Panc1 (cell line): ENCODE measurements at regions not wholly inside any gene's neighbourhood (a gene's known extent, or its start where the extent isn't known, plus 50 kb on each side); places are given as distances from the start of the nearest gene placed in this dataset.

ENCODE experiments used
- ATAC-seq: fragments of 200-7000 bp; cut with Tn5 transposase; 2 replicates; pipeline ENCODE4 v1.9.1; 2020; ENCODE audit warnings: mild to moderate bottlenecking, moderate library complexity
- BruUV-seq: library from RNA; stranded (reverse); fragments of 400-500 nt; replicated peaks from 2 replicates; lab custom pipeline; 2021; lab: Mats Ljungman, UMichigan
- CTCF ChIA-PET: fragments of 300-600 bp; sonication (Branson Sonifier 250); formaldehyde crosslinking; loops from one replicate; lab custom pipeline; 2022; ENCODE audit warnings: antibody characterized with exemption; lab: Charles Lee
- POLR2A ChIA-PET: fragments of 300-600 bp; sonication (Branson Sonifier 250); formaldehyde crosslinking; loops from one replicate; lab custom pipeline; 2022; ENCODE audit warnings: antibody characterized with exemption; lab: Charles Lee
- DNase-seq: peaks from one replicate; pipeline ENCODE4 v3.0.0-alpha.2; 2010; ENCODE audit warnings: low read depth, low spot score
- H3K27ac ChIP-seq: 2 replicates; pipeline ENCODE4 v1.5.1; 2011; ENCODE audit warnings: mild to moderate bottlenecking, low read length, inconsistent platforms
- H3K27me3 ChIP-seq: fragments of 200-500 bp; sonication (Bioruptor generic); 2 replicates; pipeline ENCODE4 v1.6.0; 2014; ENCODE audit warnings: low read length, inconsistent platforms; ENCODE audit not compliant: control insufficient read depth, insufficient read depth
- H3K36me3 ChIP-seq: fragments of 200-500 bp; sonication (Bioruptor generic); 2 replicates; pipeline ENCODE4 v1.5.1; 2014; ENCODE audit warnings: inconsistent platforms, mild to moderate bottlenecking, low read length, moderate library complexity; ENCODE audit not compliant: control insufficient read depth, insufficient read depth
- H3K4me1 ChIP-seq: 2 replicates; pipeline ENCODE4 v1.5.1; 2011; ENCODE audit warnings: inconsistent platforms, mild to moderate bottlenecking, low read length, moderate library complexity; ENCODE audit not compliant: control insufficient read depth, insufficient read depth
- H3K4me3 ChIP-seq, 2 experiments: 2 replicates each; pipeline ENCODE4 v1.5.1; 2011 to 2012; ENCODE audit warnings: low read depth in 2 of 2, low read length in 2 of 2, mild to moderate bottlenecking in 2 of 2, inconsistent platforms in 1 of 2, moderate library complexity in 1 of 2
- H3K9me3 ChIP-seq: fragments of 200-500 bp; sonication (Bioruptor generic); 2 replicates; pipeline ENCODE4 v1.5.1; 2014; ENCODE audit warnings: low read depth, mild to moderate bottlenecking, inconsistent platforms, low read length, moderate library complexity; ENCODE audit not compliant: control insufficient read depth, insufficient read depth
- POLR2AphosphoS5 ChIP-seq: IDR thresholded peaks from 2 replicates; pipeline ENCODE4 v1.6.1; 2012; ENCODE audit warnings: mild to moderate bottlenecking, low read depth, low read length, moderate library complexity
- SIN3A ChIP-seq: IDR thresholded peaks from 2 replicates; pipeline ENCODE4 v1.6.1; 2012; ENCODE audit warnings: low read depth, mild to moderate bottlenecking, low read length, moderate library complexity, borderline replicate concordance; ENCODE audit not compliant: insufficient read depth
- TCF7L2 ChIP-seq: IDR thresholded peaks from 2 replicates; pipeline ENCODE4 v1.6.1; 2011; ENCODE audit warnings: mild to moderate bottlenecking, low read depth, low read length, inconsistent platforms
- in situ Hi-C: cut with HindIII; loops from 2 replicates; pipeline ENCODE4 v1.10.0; 2016; ENCODE audit warnings: low sequenced_read_pairs, low pct_unique_long_range_greater_than_20kb
- intact Hi-C: fragments of 100-400 bp; cut with micrococcal nuclease; formaldehyde crosslinking; loops from one replicate; pipeline ENCODE4 v1.10.0; 2022; ENCODE audit not compliant: unreplicated experiment
- TF ChIP-seq, protein P1 (sequence below): fragments of 450-650 bp; IDR thresholded peaks from 2 replicates; pipeline ENCODE4 v1.5.1; 2017; ENCODE audit warnings: mild to moderate bottlenecking
- TF ChIP-seq, protein P2 (sequence below), 2 experiments: IDR thresholded peaks; 2 replicates each; pipeline ENCODE4 v1.6.1; 2011 to 2012; ENCODE audit warnings: low read depth in 2 of 2, control low read depth in 1 of 2, low read length in 1 of 2, mild to moderate bottlenecking in 1 of 2, moderate library complexity in 1 of 2; ENCODE audit not compliant: insufficient read depth in 1 of 2

DNA sequence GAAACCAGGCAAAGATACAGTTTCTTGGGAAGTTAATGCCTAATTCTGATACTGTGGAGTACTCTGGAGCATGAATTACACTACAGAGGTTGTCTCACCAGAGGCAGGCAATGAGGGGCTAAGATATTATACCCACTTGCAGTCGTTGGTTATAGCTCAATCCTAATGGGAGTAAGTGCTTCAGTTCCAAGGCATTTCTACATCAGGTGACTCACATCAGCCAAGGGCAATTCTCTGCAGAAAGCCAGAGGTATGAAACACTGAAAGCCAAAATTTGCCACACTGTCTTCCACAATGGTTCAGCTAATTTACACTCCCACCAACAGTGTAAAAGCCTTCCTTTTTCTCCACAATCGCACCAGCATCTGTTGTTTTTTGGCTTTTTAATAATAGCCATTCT lies 174.0 kb upstream of the IL15 start:
- Histone ChIP-seq H3K9me3 (no peaks in the 10 kb centered on the region), H3K27ac (no peak overlapping the region), H3K27me3 (no peaks in the 10 kb centered on the region), H3K36me3 (no peaks in the 10 kb centered on the region), H3K4me3 (no peak overlapping the region), H3K4me1 (no peaks in the 10 kb centered on the region)
- BruUV-seq: no TSS peak
- ATAC-seq: no peak
- intact Hi-C loops (no loop called here), in situ Hi-C loops (no loop called here)
- POLR2A ChIA-PET: no interaction called here
- CTCF ChIA-PET: no interaction called here
- DNase-seq: no peak
- TF ChIP-seq SIN3A: no peak
- no peak for TF ChIP-seq TCF7L2
- TF ChIP-seq POLR2AphosphoS5: no peak

GRCh38 chr4:141463678-141464077 lies 172.7 kb upstream of the IL15 start:
- TF ChIP-seq SIN3A: no peak
- no peak for TF ChIP-seq TCF7L2
- TF ChIP-seq, protein P1, sequence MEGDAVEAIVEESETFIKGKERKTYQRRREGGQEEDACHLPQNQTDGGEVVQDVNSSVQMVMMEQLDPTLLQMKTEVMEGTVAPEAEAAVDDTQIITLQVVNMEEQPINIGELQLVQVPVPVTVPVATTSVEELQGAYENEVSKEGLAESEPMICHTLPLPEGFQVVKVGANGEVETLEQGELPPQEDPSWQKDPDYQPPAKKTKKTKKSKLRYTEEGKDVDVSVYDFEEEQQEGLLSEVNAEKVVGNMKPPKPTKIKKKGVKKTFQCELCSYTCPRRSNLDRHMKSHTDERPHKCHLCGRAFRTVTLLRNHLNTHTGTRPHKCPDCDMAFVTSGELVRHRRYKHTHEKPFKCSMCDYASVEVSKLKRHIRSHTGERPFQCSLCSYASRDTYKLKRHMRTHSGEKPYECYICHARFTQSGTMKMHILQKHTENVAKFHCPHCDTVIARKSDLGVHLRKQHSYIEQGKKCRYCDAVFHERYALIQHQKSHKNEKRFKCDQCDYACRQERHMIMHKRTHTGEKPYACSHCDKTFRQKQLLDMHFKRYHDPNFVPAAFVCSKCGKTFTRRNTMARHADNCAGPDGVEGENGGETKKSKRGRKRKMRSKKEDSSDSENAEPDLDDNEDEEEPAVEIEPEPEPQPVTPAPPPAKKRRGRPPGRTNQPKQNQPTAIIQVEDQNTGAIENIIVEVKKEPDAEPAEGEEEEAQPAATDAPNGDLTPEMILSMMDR: no peak
- no peak for TF ChIP-seq POLR2AphosphoS5
- TF ChIP-seq, protein P2, sequence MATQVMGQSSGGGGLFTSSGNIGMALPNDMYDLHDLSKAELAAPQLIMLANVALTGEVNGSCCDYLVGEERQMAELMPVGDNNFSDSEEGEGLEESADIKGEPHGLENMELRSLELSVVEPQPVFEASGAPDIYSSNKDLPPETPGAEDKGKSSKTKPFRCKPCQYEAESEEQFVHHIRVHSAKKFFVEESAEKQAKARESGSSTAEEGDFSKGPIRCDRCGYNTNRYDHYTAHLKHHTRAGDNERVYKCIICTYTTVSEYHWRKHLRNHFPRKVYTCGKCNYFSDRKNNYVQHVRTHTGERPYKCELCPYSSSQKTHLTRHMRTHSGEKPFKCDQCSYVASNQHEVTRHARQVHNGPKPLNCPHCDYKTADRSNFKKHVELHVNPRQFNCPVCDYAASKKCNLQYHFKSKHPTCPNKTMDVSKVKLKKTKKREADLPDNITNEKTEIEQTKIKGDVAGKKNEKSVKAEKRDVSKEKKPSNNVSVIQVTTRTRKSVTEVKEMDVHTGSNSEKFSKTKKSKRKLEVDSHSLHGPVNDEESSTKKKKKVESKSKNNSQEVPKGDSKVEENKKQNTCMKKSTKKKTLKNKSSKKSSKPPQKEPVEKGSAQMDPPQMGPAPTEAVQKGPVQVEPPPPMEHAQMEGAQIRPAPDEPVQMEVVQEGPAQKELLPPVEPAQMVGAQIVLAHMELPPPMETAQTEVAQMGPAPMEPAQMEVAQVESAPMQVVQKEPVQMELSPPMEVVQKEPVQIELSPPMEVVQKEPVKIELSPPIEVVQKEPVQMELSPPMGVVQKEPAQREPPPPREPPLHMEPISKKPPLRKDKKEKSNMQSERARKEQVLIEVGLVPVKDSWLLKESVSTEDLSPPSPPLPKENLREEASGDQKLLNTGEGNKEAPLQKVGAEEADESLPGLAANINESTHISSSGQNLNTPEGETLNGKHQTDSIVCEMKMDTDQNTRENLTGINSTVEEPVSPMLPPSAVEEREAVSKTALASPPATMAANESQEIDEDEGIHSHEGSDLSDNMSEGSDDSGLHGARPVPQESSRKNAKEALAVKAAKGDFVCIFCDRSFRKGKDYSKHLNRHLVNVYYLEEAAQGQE (IDR thresholded peaks at IDR 0.05; ENCODE audit: insufficient read depth in 1 of 2, low read depth in 2 of 2, low read length in 1 of 2): no peak
- H3K4me1 ChIP-seq: no peaks in the 10 kb centered on the region
- in situ Hi-C loops: no loop called here
- H3K27me3 ChIP-seq: no peaks in the 10 kb centered on the region
- H3K36me3 ChIP-seq: no peaks in the 10 kb centered on the region
- ChIA-PET POLR2A (no interaction called here), CTCF (no interaction called here)
- no peaks in the 10 kb centered on the region for H3K9me3 ChIP-seq
- intact Hi-C loops: no loop called here
- H3K27ac ChIP-seq: no peak overlapping the region
- DNase-seq (no peak), ATAC-seq (no peak)
- H3K4me3 ChIP-seq: no peak overlapping the region
- BruUV-seq: no TSS peak

GRCh38 chr4:141464366-141464765 lies 172.0 kb upstream of the IL15 start:
- intact Hi-C loops (no loop called here), in situ Hi-C loops (no loop called here)
- Histone ChIP-seq H3K27ac (no peak overlapping the region), H3K4me3 (no peak overlapping the region), H3K4me1 (no peaks in the 10 kb centered on the region), H3K36me3 (no peaks in the 10 kb centered on the region), H3K9me3 (no peaks in the 10 kb centered on the region), H3K27me3 (no peaks in the 10 kb centered on the region)
- ChIA-PET POLR2A (no interaction called here), CTCF (no interaction called here)
- ATAC-seq (no peak), DNase-seq (no peak)
- no peak for TF ChIP-seq SIN3A
- TF ChIP-seq, protein P2 (IDR thresholded peaks at IDR 0.05; ENCODE audit: insufficient read depth in 1 of 2, low read depth in 2 of 2, low read length in 1 of 2): no peak
- TF ChIP-seq POLR2AphosphoS5: no peak
- TF ChIP-seq TCF7L2: no peak
- BruUV-seq: no TSS peak
